ENCODE measurements at regions not wholly inside any gene's neighbourhood (a gene's known extent, or its start where the extent isn't known, plus 50 kb on each side); places are given as distances from the start of the nearest gene placed in this dataset.

DNA sequence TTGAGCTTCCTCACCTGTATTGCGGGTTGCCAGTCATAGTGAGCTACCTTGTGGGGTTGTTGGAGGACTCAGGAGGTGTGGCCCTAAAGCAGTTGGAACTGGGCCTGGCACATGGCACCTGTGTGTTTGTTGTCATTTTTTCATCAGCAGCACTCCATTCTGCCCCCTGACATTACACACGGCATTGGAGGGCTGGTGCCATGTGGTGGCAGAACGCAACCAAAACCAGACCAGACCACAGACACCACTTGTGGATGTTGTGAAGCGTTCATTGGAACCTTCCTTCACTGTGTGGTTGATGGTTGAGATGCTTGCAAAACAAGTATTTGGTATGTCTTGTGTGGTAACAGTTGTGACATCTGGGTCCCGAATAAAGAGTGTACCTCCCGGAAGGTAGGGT lies 113.2 kb upstream of the ERCC6L2 start:
- TF ChIP-seq CTCF (IDR thresholded peaks at IDR 0.05), result no peak
- no peak for TF ChIP-seq POLR2A (IDR thresholded peaks at IDR 0.05)
- no peak for TF ChIP-seq EP300 (IDR thresholded peaks at IDR 0.05)
